Heart left ventricle (tissue), 13 donors: ENCODE measurements at regions not wholly inside any gene's neighbourhood (a gene's known extent, or its start where the extent isn't known, plus 50 kb on each side); places are given as distances from the start of the nearest gene placed in this dataset.

Source experiments
- CTCF ChIP-seq, 12 donors: fragments of 200-600 bp; sonication (generic) in 4 of 12; IDR thresholded peaks; one replicate each; pipeline versions ENCODE4 v1.5.0 to v1.8.0; 2018 to 2022; ENCODE audit warnings: antibody characterized with exemption in 12 of 12, mild to moderate bottlenecking in 5 of 12
- POLR2A ChIP-seq, 2 donors: fragments of 450-650 bp; IDR thresholded peaks; one replicate each; pipeline ENCODE4 v1.6.1; 2017; ENCODE audit warnings: antibody characterized with exemption in 2 of 2, mild to moderate bottlenecking in 2 of 2, moderate library complexity in 2 of 2
- donor health status: ischemic (EF 13 %, LVEDD 7.1; RV severe dilation, severe dysfunction).
- donor health status: DM: no; HTN: yes; CAD: no.
- donor health status: DM: no; HTN: no; CAD: no.
- donor health status: ischemic (EF 25% LVEDD 6.9; RV normal size, moderate dysfunction).
- donor health status: ischemic (EF 25% LVEDD 5.7; RV mildly dilated, moderate dysfunction).
- donor health status: ischemic (EF 35%, LVEDD 5.7; RV mildly dilated, moderate dysfunction).
- donor health status: nonischemic (EF 11% LVEDD 7.7; RV severe dilation, severe dysfunction).
- donor health status: DM: yes; HTN: yes; CAD: no.
- donor health status: PGD.
- donor health status: ischemic (EF 29% LVEDD 5.4; RV normal size, mild dysfunction).
- donor health status: nonischemic (EF 23%, LVEDD 6.1; RV moderate dilation, normal function).

- no peak for TF ChIP-seq CTCF (IDR thresholded peaks at IDR 0.05)
- TF ChIP-seq POLR2A (IDR thresholded peaks at IDR 0.05), result no peak
Observed at GRCh38 chr2:120798567-120799247, 63.0 kb downstream of the GLI2 start.
